GM18498 (cell line): ENCODE measurements at regions not wholly inside any gene's neighbourhood (a gene's known extent, or its start where the extent isn't known, plus 50 kb on each side); places are given as distances from the start of the nearest gene placed in this dataset.

Experiments used
- ATAC-seq: cut with Tn5 transposase; IDR thresholded peaks from one replicate; pipeline ENCODE4 v1.9.1; 2021; ENCODE audit warnings: mild to moderate bottlenecking, moderate library complexity; ENCODE audit not compliant: unreplicated experiment

GRCh38 chr14:54126947-54127346 is 170.3 kb upstream of the BMP4 start:
- no peak for ATAC-seq

DNA sequence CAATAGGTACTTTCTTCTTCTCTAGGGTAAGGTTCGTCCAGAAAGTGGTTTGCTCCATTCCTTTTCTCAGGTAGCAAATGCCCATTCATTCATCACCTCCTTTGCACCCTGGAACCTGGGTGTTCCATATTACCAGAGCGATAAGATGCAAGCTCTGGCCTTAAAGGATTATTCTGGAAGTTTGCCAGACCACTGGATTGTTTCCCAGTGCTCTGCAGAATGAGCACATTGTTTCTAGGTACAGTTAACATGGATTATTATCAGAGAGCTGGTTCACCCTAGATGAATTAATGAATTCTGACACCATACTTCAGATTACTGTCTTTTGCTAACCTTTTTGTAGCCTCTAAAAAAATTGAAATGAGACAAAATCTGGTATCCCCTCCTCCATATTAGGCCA is 170.9 kb upstream of the BMP4 start:
- ATAC-seq, result no peak

- no peak for ATAC-seq
Measured at GRCh38 chr14:54129850-54130640, 173.4 kb upstream of the BMP4 start.

GRCh38 chr14:54132496-54132895 is 175.9 kb upstream of the BMP4 start:
- no peak for ATAC-seq

GRCh38 chr14:54133896-54134295 is 177.3 kb upstream of the BMP4 start:
- ATAC-seq, result no peak

GRCh38 chr14:54135804-54136280 is 179.2 kb upstream of the BMP4 start:
- ATAC-seq, result no peak

DNA sequence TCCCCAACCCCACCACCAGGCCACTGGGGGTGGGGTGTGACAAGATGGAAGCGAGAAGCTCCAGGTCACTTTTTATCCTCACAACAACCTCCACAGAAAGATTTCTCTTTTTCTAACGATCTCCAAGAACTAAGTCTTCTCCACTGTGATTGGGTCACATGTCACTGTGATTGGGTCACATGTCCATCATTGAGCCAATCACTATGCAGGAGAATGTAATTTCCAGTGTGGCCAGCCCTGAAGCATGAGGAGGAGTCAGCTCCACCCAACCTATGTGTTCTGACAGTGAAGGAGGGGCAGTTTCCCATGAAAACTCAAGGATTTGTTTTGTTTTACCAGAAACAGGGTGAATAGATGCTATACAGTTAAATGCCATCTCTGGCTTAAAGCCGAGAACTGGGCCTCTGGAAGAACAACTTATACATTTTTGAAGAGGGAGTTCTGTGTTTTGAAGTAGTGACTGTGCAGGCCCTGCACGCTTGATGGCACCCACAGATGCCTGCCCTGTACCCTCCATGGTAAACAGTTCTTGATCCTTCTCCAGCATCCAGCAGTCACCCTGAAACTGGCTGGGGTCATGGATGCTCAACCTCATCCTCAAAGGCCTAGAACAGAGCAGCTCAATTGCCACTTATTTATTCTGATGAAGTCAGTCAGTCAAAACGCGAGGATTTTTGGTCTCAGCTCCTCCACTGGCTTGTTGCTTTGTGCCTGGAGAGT is 180.4 kb upstream of the BMP4 start:
- no peak for ATAC-seq

- ATAC-seq, result no peak
Measured at GRCh38 chr14:54137614-54137961, 181.0 kb upstream of the BMP4 start.

- ATAC-seq, result no peak
Measured at GRCh38 chr14:54138024-54138353, 181.4 kb upstream of the BMP4 start.

- ATAC-seq, result no peak
Measured at GRCh38 chr14:54138354-54139038, 181.9 kb upstream of the BMP4 start.

GRCh38 chr14:54140551-54140950 is 183.9 kb upstream of the BMP4 start:
- no peak for ATAC-seq

GRCh38 chr14:54146601-54147000 is 190.0 kb upstream of the BMP4 start:
- ATAC-seq, result no peak

GRCh38 chr14:54147282-54147681 is 190.7 kb upstream of the BMP4 start:
- no peak for ATAC-seq

DNA sequence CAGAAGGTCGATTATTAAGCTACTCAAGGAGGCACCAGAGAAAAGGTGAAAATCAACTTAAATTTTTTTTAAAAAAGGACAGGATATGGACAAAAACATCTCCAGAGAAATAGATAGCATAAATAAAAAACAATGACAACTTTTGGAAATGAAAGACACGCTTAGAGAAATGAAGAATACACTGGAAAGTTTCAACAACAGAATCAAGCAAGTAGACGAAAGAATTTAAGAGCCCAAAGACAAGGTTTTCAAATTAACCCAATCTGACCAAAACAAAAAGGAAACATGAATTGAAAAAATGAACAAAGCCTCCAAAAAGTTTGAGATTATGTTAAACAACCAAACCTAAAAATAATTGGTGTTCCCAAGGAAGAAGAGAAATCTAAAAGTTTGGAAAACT is 191.1 kb upstream of the BMP4 start:
- ATAC-seq, result no peak

GRCh38 chr14:54148251-54148650 is 191.6 kb upstream of the BMP4 start:
- no peak for ATAC-seq

- no peak for ATAC-seq
Measured at GRCh38 chr14:54152351-54152750, 195.7 kb upstream of the BMP4 start.

- ATAC-seq, result no peak
Measured at GRCh38 chr14:54166049-54166950, 209.7 kb upstream of the BMP4 start.

GRCh38 chr14:54168489-54168888 is 211.9 kb upstream of the BMP4 start:
- ATAC-seq, result no peak

- ATAC-seq, result no peak
Measured at GRCh38 chr14:54169254-54169924, 212.8 kb upstream of the BMP4 start.

DNA sequence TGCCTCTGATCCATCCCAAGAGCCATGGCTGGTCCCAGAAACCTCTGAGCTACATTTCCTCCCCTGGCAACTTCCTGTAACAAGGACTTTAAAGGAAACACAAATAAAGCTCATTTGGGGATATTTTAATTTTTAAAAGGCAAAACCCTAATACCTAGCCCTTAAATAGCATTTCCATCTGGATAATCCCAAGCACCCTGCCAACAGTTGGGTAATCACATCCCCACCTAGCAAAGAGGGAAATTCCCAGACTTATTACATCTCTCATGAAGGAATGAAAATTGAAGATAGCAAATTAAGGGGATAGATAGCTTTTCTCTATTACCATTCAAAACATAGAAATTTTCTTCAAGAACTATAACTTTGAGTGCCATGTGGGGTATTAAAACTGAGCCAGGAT is 213.7 kb upstream of the BMP4 start:
- ATAC-seq, result no peak
